ENCODE measurements at regions not wholly inside any gene's neighbourhood (a gene's known extent, or its start where the extent isn't known, plus 50 kb on each side); places are given as distances from the start of the nearest gene placed in this dataset.

- TF ChIP-seq CTCF (conservative IDR thresholded peaks at IDR 0.05; ENCODE audit: low read length) (no peak), EZH2phosphoT487 (IDR thresholded peaks at IDR 0.05; ENCODE audit: borderline replicate concordance) (no peak)
Measured at GRCh38 chr12:9379023-9379742, 171.0 kb upstream of the PZP start.

All from Loucy (cell line).